Activated T-cell treated with anti-CD3 and anti-CD28 coated beads, Interleukin-2, amount 50 U/mL, for 4 hours (primary cell): ENCODE measurements at regions not wholly inside any gene's neighbourhood (a gene's known extent, or its start where the extent isn't known, plus 50 kb on each side); places are given as distances from the start of the nearest gene placed in this dataset.

Experiments used
- ATAC-seq, 2 donors: fragments of 200-7000 bp; cut with Tn5 transposase; one replicate each; pipeline ENCODE4 v1.10.0; 2021
- DNase-seq: peaks from one replicate; pipeline ENCODE4 v3.0.0-alpha.2; 2020
- H3K27me3 Mint-ChIP-seq: one replicate; pipeline ENCODE4 v1.8.0; 2021; ENCODE audit warnings: low read depth, mixed read lengths
- H3K36me3 Mint-ChIP-seq: one replicate; pipeline ENCODE4 v1.8.0; 2022; ENCODE audit warnings: mixed read lengths; ENCODE audit not compliant: insufficient read depth
- H3K4me1 Mint-ChIP-seq: one replicate; pipeline ENCODE4 v1.8.0; 2021; ENCODE audit warnings: low read depth, mixed read lengths
- H3K4me3 Mint-ChIP-seq: one replicate; pipeline ENCODE4 v1.8.0; 2021; ENCODE audit warnings: mild to moderate bottlenecking, moderate library complexity, mixed read lengths
- H3K9me3 Mint-ChIP-seq: one replicate; pipeline ENCODE4 v1.8.0; 2021; ENCODE audit warnings: mixed read lengths

- no peak for ATAC-seq
- DNase-seq = no peak
- no peak overlapping the region for H3K4me3 Mint-ChIP-seq
- no peaks in the 10 kb centered on the region for H3K4me1 Mint-ChIP-seq
- H3K36me3 Mint-ChIP-seq = no peaks in the 10 kb centered on the region
- peaks cover 12% of the 10 kb centered on the region for H3K27me3 Mint-ChIP-seq
- H3K9me3 Mint-ChIP-seq = no peaks in the 10 kb centered on the region
These were observed 189.7 kb upstream of the GRIN2B start for GRCh38 chr12:14171106-14171505.

GRCh38 chr12:14175206-14175605 lies 190.3 kb upstream of the ATF7IP start:
- Mint-ChIP-seq H3K27me3 (peaks cover 10% of the 10 kb centered on the region), H3K4me1 (no peaks in the 10 kb centered on the region), H3K36me3 (no peaks in the 10 kb centered on the region), H3K9me3 (no peaks in the 10 kb centered on the region), H3K4me3 (no peak overlapping the region)
- DNase-seq = no peak
- ATAC-seq = no peak

GRCh38 chr12:14185427-14186192 lies 179.9 kb upstream of the ATF7IP start:
- peaks cover 6% of the 10 kb centered on the region for H3K27me3 Mint-ChIP-seq
- no peak overlapping the region for H3K4me3 Mint-ChIP-seq
- peak; percentile 38 to 46 for ATAC-seq
- no peaks in the 10 kb centered on the region for H3K36me3 Mint-ChIP-seq
- H3K9me3 Mint-ChIP-seq = no peaks in the 10 kb centered on the region
- DNase-seq = no peak
- H3K4me1 Mint-ChIP-seq = no peaks in the 10 kb centered on the region

DNA sequence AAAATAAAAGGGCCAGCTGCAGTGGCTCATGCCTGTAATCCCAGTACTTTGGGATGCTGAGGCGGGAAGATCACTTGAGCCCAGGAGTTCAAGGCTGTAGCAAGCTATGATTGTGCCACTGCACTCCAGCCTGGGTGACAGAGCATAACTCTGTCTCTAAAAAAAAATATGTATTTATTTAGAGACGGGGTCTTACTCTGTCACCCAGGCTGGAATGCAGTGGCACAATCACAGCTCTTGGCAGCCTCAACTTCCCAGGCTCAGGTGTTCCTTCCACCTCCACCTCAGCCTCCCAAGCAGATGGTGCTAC lies 179.3 kb upstream of the ATF7IP start:
- no peaks in the 10 kb centered on the region for H3K9me3 Mint-ChIP-seq

GRCh38 chr12:14187002-14187401 lies 178.5 kb upstream of the ATF7IP start:
- Mint-ChIP-seq H3K4me1 (no peaks in the 10 kb centered on the region), H3K36me3 (no peaks in the 10 kb centered on the region), H3K4me3 (no peak overlapping the region), H3K9me3 (no peaks in the 10 kb centered on the region), H3K27me3 (peaks cover 6% of the 10 kb centered on the region)
- DNase-seq (no peak), ATAC-seq (no peak)

More for the DNA sequence above, 179.3 kb upstream of the ATF7IP start:
- Mint-ChIP-seq H3K27me3 (peaks cover 6% of the 10 kb centered on the region), H3K4me1 (no peaks in the 10 kb centered on the region), H3K4me3 (no peak overlapping the region), H3K36me3 (no peaks in the 10 kb centered on the region)
- no peak for DNase-seq
- ATAC-seq = no peak

DNA sequence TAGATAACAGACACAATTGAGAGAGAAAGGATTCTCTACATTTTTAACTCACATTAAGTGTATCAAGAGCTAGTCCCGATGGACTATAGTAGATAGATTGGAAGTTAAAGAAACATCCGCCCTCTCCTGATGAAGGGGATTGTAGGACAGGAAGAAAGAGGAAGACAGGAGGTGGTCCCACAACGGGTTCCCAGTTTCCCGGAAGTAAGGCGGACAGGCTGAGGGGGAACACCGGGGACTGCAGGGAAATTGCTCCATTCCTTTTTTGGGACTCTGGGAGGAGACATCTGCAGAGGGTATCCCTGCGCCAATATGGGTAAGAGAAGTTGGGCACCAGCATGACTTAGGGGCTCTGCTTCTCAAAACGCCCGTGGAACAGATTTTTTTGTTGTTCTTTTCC lies 177.5 kb upstream of the ATF7IP start:
- Mint-ChIP-seq H3K4me3 (no peak overlapping the region), H3K9me3 (no peaks in the 10 kb centered on the region), H3K36me3 (no peaks in the 10 kb centered on the region), H3K4me1 (no peaks in the 10 kb centered on the region), H3K27me3 (peaks cover 6% of the 10 kb centered on the region)
- DNase-seq (no peak), ATAC-seq (no peak)

DNA sequence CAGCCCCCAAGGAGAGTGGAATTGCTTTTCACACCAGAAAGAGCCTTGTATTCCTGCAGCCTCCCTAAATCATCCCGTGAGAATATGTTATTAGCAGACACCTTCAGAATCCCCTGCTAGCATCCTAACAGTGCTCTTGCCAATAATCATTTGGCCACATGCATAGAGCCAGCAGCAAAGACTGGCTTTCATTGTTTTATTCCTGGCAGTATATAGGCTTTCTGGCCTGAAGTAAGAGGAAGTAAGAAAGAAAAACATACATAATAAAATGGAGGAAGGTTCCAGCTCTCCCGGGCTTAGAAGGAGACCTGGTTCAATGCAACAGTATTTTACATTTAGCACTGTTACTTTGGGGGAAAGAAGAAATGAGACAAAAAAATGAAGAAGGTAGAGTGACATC lies 176.7 kb upstream of the ATF7IP start:
- ATAC-seq = no peak
- Mint-ChIP-seq H3K36me3 (no peaks in the 10 kb centered on the region), H3K4me3 (no peak overlapping the region), H3K4me1 (no peaks in the 10 kb centered on the region), H3K27me3 (peaks cover 6% of the 10 kb centered on the region), H3K9me3 (no peaks in the 10 kb centered on the region)
- DNase-seq = no peak

- H3K4me1 Mint-ChIP-seq = no peaks in the 10 kb centered on the region
- no peak for ATAC-seq
- no peak for DNase-seq
- H3K27me3 Mint-ChIP-seq = peaks cover 6% of the 10 kb centered on the region
- H3K36me3 Mint-ChIP-seq = no peaks in the 10 kb centered on the region
- H3K4me3 Mint-ChIP-seq = no peak overlapping the region
- no peaks in the 10 kb centered on the region for H3K9me3 Mint-ChIP-seq
These were observed 174.8 kb upstream of the ATF7IP start for GRCh38 chr12:14190694-14191093.

DNA sequence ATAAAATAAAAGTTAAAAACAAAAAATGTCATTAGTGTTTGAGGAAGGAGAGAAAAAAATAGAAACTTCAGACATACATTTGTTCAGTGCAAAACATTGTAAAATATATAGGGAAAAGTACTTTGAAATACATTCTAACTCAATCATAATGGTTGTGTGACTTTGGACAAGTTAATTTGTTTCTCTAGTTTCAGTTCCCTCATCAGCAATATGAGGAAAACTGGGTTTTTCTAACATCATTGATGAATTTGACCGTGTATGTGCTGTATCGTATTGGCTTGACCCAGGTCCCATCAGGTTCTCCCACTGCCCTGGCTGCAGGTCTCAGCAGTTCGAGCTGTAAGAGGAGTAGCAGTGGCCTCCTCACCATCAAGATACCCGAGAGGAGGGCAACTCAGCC lies 173.9 kb upstream of the ATF7IP start:
- H3K4me3 Mint-ChIP-seq = no peak overlapping the region
- ATAC-seq = no peak

GRCh38 chr12:14193639-14194038 lies 171.8 kb upstream of the ATF7IP start:
- Mint-ChIP-seq H3K9me3 (no peaks in the 10 kb centered on the region), H3K4me3 (no peak overlapping the region), H3K27me3 (peaks cover 4% of the 10 kb centered on the region), H3K4me1 (no peaks in the 10 kb centered on the region), H3K36me3 (no peaks in the 10 kb centered on the region)
- ATAC-seq (no peak), DNase-seq (no peak)

More for the DNA sequence above, 173.9 kb upstream of the ATF7IP start:
- peaks cover 6% of the 10 kb centered on the region for H3K27me3 Mint-ChIP-seq
- no peak for DNase-seq
- H3K36me3 Mint-ChIP-seq = no peaks in the 10 kb centered on the region
- no peaks in the 10 kb centered on the region for H3K4me1 Mint-ChIP-seq
- no peaks in the 10 kb centered on the region for H3K9me3 Mint-ChIP-seq

DNA sequence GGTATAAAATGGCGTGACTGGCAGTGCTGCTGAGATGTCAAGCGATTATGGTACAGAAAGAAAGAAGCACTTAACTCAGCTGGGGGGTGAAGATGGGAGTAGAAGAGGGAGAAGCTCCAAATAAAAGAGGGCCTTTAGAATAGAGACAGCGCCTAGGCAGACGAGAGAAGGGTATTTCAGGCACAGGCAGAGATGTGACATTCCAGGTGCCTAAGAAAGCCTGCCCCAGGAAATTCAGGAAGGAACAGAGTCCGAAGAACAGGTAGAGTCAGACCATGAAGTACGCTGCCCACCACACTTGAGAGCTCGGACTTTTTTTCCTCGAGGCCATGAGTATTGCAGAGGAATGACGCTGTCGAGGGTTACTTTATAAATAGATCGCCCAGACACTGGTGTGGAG lies 170.9 kb upstream of the ATF7IP start:
- Mint-ChIP-seq H3K9me3 (no peaks in the 10 kb centered on the region), H3K4me1 (no peaks in the 10 kb centered on the region), H3K27me3 (peaks cover 4% of the 10 kb centered on the region), H3K4me3 (no peak overlapping the region), H3K36me3 (no peaks in the 10 kb centered on the region)
- DNase-seq (no peak), ATAC-seq (no peak)

GRCh38 chr12:14199455-14200198 lies 165.9 kb upstream of the ATF7IP start:
- Mint-ChIP-seq H3K9me3 (no peaks in the 10 kb centered on the region), H3K36me3 (no peaks in the 10 kb centered on the region), H3K4me3 (no peak overlapping the region), H3K27me3 (peaks cover 4% of the 10 kb centered on the region), H3K4me1 (no peaks in the 10 kb centered on the region)
- no peak for ATAC-seq
- no peak for DNase-seq

DNA sequence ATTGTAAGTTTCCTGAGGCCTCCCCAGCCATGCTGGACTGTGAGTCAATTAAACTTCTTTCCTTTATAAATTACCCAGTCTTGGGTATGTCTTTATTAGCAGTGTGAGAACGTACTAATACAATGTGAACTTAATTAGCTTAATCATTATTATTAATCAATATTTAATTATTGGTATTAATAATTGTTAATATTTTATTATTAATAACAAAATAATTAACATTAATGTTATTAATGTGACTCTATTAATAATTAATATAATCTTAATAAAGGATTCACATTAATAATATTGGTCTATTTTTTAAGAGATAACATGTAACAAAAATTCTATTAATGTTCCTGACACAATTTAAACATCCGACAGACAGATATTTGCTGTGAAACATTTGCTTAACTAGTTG lies 164.9 kb upstream of the ATF7IP start:
- peaks cover 4% of the 10 kb centered on the region for H3K27me3 Mint-ChIP-seq
- no peaks in the 10 kb centered on the region for H3K4me1 Mint-ChIP-seq
- H3K9me3 Mint-ChIP-seq = no peaks in the 10 kb centered on the region
- no peak for ATAC-seq
- no peak for DNase-seq
- no peaks in the 10 kb centered on the region for H3K36me3 Mint-ChIP-seq
- no peak overlapping the region for H3K4me3 Mint-ChIP-seq

GRCh38 chr12:14201291-14201690 lies 164.2 kb upstream of the ATF7IP start:
- Mint-ChIP-seq H3K36me3 (no peaks in the 10 kb centered on the region), H3K4me3 (no peak overlapping the region), H3K9me3 (no peaks in the 10 kb centered on the region), H3K4me1 (no peaks in the 10 kb centered on the region), H3K27me3 (peaks cover 4% of the 10 kb centered on the region)
- DNase-seq = no peak
- ATAC-seq = no peak

GRCh38 chr12:14207905-14208551 lies 157.5 kb upstream of the ATF7IP start:
- no peaks in the 10 kb centered on the region for H3K4me1 Mint-ChIP-seq
- no peak for ATAC-seq

More at GRCh38 chr12:14207905-14208551, 157.5 kb upstream of the ATF7IP start:
- no peaks in the 10 kb centered on the region for H3K36me3 Mint-ChIP-seq
- H3K9me3 Mint-ChIP-seq = no peaks in the 10 kb centered on the region
- H3K27me3 Mint-ChIP-seq = no peaks in the 10 kb centered on the region
- DNase-seq = no peak
- no peak overlapping the region for H3K4me3 Mint-ChIP-seq
